HEK293 (cell line): ENCODE measurements at regions not wholly inside any gene's neighbourhood (a gene's known extent, or its start where the extent isn't known, plus 50 kb on each side); places are given as distances from the start of the nearest gene placed in this dataset.

Source experiments
- CTCF ChIA-PET: fragments of 350-600 bp; formaldehyde crosslinking; extraction: SDS; loops from one replicate; lab custom pipeline; 2021; ENCODE audit warnings: antibody characterized with exemption; lab: Yijun Ruan, JAX
- POLR2A ChIA-PET: fragments of 300-600 bp; formaldehyde crosslinking; extraction: SDS; loops from one replicate; lab custom pipeline; 2020; ENCODE audit warnings: antibody characterized with exemption, inconsistent platforms; lab: Yijun Ruan, JAX
- H3K27ac ChIP-seq: fragments of 200-500 bp; sonication (Bioruptor generic); 2 replicates; pipeline ENCODE4 v1.5.1; 2014; ENCODE audit warnings: low read depth, low read length, control low read depth, inconsistent platforms; ENCODE audit errors: extremely low read depth
- H3K36me3 ChIP-seq, 2 experiments: fragments of 200-500 bp in 1 of 2; sonication (Bioruptor generic) in 1 of 2; 1 replicate in 1 of 2; 2 replicates in 1 of 2; pipeline ENCODE4 v1.5.1; 2014 to 2017; ENCODE audit warnings: inconsistent platforms in 2 of 2, low read length in 2 of 2; ENCODE audit not compliant: control insufficient read depth in 2 of 2, insufficient read depth in 1 of 2
- H3K4me1 ChIP-seq: fragments of 200-500 bp; sonication (Bioruptor generic); 2 replicates; pipeline ENCODE4 v1.5.1; 2014; ENCODE audit warnings: mild to moderate bottlenecking, low read length, inconsistent platforms; ENCODE audit not compliant: control insufficient read depth, insufficient read depth
- H3K4me3 ChIP-seq: 2 replicates; pipeline ENCODE4 v1.5.1; 2011; ENCODE audit warnings: low read depth, mild to moderate bottlenecking, control low read depth, low read length, moderate library complexity
- H3K9me3 ChIP-seq: fragments of 200-500 bp; sonication (Bioruptor generic); 2 replicates; pipeline ENCODE4 v1.5.1; 2014; ENCODE audit warnings: low read depth, low read length, inconsistent platforms; ENCODE audit not compliant: control insufficient read depth, insufficient read depth
- KLF1 ChIP-seq: fragments of 450-650 bp; formaldehyde crosslinking; IDR thresholded peaks from 2 replicates; pipeline ENCODE4 v1.5.1; 2016; ENCODE audit warnings: missing biosample characterization, missing genetic modification characterization
- KLF10 ChIP-seq: fragments of 450-650 bp; IDR thresholded peaks from 2 replicates; pipeline ENCODE4 v1.5.1; 2018; ENCODE audit warnings: missing biosample characterization, mild to moderate bottlenecking, missing genetic modification characterization
- KLF7 ChIP-seq: fragments of 450-650 bp; formaldehyde crosslinking; IDR thresholded peaks from 2 replicates; pipeline ENCODE4 v1.5.1; 2016; ENCODE audit warnings: missing biosample characterization, missing genetic modification characterization, borderline replicate concordance
- MYNN ChIP-seq: fragments of 450-650 bp; formaldehyde crosslinking; IDR thresholded peaks from 2 replicates; pipeline ENCODE4 v1.5.1; 2016; ENCODE audit warnings: missing biosample characterization, missing genetic modification characterization, borderline replicate concordance
- MZF1 ChIP-seq: fragments of 450-650 bp; formaldehyde crosslinking; IDR thresholded peaks from 2 replicates; pipeline ENCODE4 v1.5.1; 2017; ENCODE audit warnings: missing biosample characterization, missing genetic modification characterization, borderline replicate concordance
- PATZ1 ChIP-seq: fragments of 450-650 bp; formaldehyde crosslinking; IDR thresholded peaks from 2 replicates; pipeline ENCODE4 v1.5.1; 2016; ENCODE audit warnings: missing biosample characterization, missing genetic modification characterization
- RBAK ChIP-seq: fragments of 450-650 bp; formaldehyde crosslinking; IDR thresholded peaks from 2 replicates; pipeline ENCODE4 v1.5.1; 2016; ENCODE audit warnings: missing biosample characterization, missing genetic modification characterization
- SETDB1 ChIP-seq: IDR thresholded peaks from one replicate; pipeline ENCODE4 v1.6.1; 2017; ENCODE audit warnings: mild to moderate bottlenecking, low read length, moderate library complexity, mixed read lengths; ENCODE audit not compliant: insufficient read length
- TCF7L2 ChIP-seq: IDR thresholded peaks from 2 replicates; pipeline ENCODE4 v1.6.1; 2011; ENCODE audit warnings: low read depth, mild to moderate bottlenecking, inconsistent platforms, low read length, moderate library complexity, borderline replicate concordance
- ZBTB26 ChIP-seq: fragments of 450-650 bp; formaldehyde crosslinking; optimal IDR thresholded peaks from 2 replicates; pipeline ENCODE3; 2016; ENCODE audit warnings: missing biosample characterization, mild to moderate bottlenecking, missing genetic modification characterization
- ZBTB44 ChIP-seq: fragments of 450-650 bp; IDR thresholded peaks from 2 replicates; pipeline ENCODE4 v1.5.1; 2018; ENCODE audit warnings: missing biosample characterization, mild to moderate bottlenecking, missing genetic modification characterization
- ZNF10 ChIP-seq: fragments of 450-650 bp; formaldehyde crosslinking; IDR thresholded peaks from 2 replicates; pipeline ENCODE4 v1.5.1; 2017; ENCODE audit warnings: missing biosample characterization, missing genetic modification characterization
- ZNF169 ChIP-seq: fragments of 450-650 bp; formaldehyde crosslinking; IDR thresholded peaks from 2 replicates; pipeline ENCODE4 v1.5.1; 2016; ENCODE audit warnings: missing biosample characterization, missing genetic modification characterization
- ZNF211 ChIP-seq: fragments of 450-650 bp; formaldehyde crosslinking; IDR thresholded peaks from 2 replicates; pipeline ENCODE4 v1.5.1; 2016; ENCODE audit warnings: low read depth, missing biosample characterization, missing genetic modification characterization
- ZNF274 ChIP-seq, 2 experiments: fragments of 200-500 bp in 1 of 2; fragments of 450-650 bp in 1 of 2; sonication (Bioruptor generic) in 1 of 2; formaldehyde crosslinking in 1 of 2; IDR thresholded peaks; 2 replicates each; pipeline versions ENCODE4 v1.5.1 to v1.6.1; 2014 to 2016; ENCODE audit warnings: borderline replicate concordance in 1 of 2, inconsistent platforms in 1 of 2, low read length in 1 of 2, missing biosample characterization in 1 of 2, missing genetic modification characterization in 1 of 2
- ZNF302 ChIP-seq: fragments of 450-650 bp; formaldehyde crosslinking; IDR thresholded peaks from 2 replicates; pipeline ENCODE4 v1.5.1; 2016; ENCODE audit warnings: missing biosample characterization, missing genetic modification characterization, low read depth
- ZNF335 ChIP-seq: fragments of 450-650 bp; formaldehyde crosslinking; conservative IDR thresholded peaks from 2 replicates; pipeline ENCODE4 v1.5.1; 2016; ENCODE audit warnings: missing biosample characterization, missing genetic modification characterization
- ZNF366 ChIP-seq: fragments of 450-650 bp; formaldehyde crosslinking; conservative IDR thresholded peaks from 2 replicates; pipeline ENCODE4 v1.5.1; 2016; ENCODE audit warnings: missing biosample characterization, missing genetic modification characterization
- ZNF529 ChIP-seq: fragments of 450-650 bp; formaldehyde crosslinking; IDR thresholded peaks from 2 replicates; pipeline ENCODE4 v1.5.1; 2017; ENCODE audit warnings: missing genetic modification characterization, missing biosample characterization; ENCODE audit not compliant: insufficient replicate concordance
- ZNF600 ChIP-seq: fragments of 450-650 bp; formaldehyde crosslinking; IDR thresholded peaks from 2 replicates; pipeline ENCODE4 v1.5.1; 2016; ENCODE audit warnings: missing biosample characterization, missing genetic modification characterization
- ZNF623 ChIP-seq: fragments of 450-650 bp; formaldehyde crosslinking; IDR thresholded peaks from 2 replicates; pipeline ENCODE4 v1.5.1; 2016; ENCODE audit warnings: missing biosample characterization, missing genetic modification characterization
- ZNF658 ChIP-seq: fragments of 450-650 bp; formaldehyde crosslinking; IDR thresholded peaks from 2 replicates; pipeline ENCODE4; 2016; ENCODE audit warnings: missing biosample characterization, missing genetic modification characterization
- ZNF776 ChIP-seq: fragments of 450-650 bp; formaldehyde crosslinking; IDR thresholded peaks from 2 replicates; pipeline ENCODE4 v1.5.0; 2017; ENCODE audit warnings: missing biosample characterization, missing genetic modification characterization, borderline replicate concordance
- ZNF837 ChIP-seq: fragments of 450-650 bp; formaldehyde crosslinking; IDR thresholded peaks from 2 replicates; pipeline ENCODE4 v1.5.1; 2016; ENCODE audit warnings: missing biosample characterization, missing genetic modification characterization
- TF ChIP-seq, protein P1 (sequence below): fragments of 450-650 bp; formaldehyde crosslinking; IDR thresholded peaks from 2 replicates; pipeline ENCODE4 v1.5.1; 2016; ENCODE audit warnings: missing biosample characterization, missing genetic modification characterization

GRCh38 chr7:16007911-16008310, 321.4 kb upstream of the MEOX2 start (continued):
- no peak for TF ChIP-seq KLF10 (tag by site-specific recombination)

- TF ChIP-seq ZNF776 (no peak), ZNF837 (tag by site-specific recombination) (no peak), ZBTB26 (tag by site-specific recombination) (no peak), ZNF600 (no peak), KLF7 (no peak)
- H3K27ac ChIP-seq, result no peak overlapping the region
- POLR2A ChIA-PET, result no interaction called here
- H3K4me3 ChIP-seq, result no peak overlapping the region
- CTCF ChIA-PET, result no interaction called here
- H3K9me3 ChIP-seq, result no peaks in the 10 kb centered on the region; the same call in 1 of the 2 replicates
- no peaks in the 10 kb centered on the region for H3K36me3 ChIP-seq
- H3K4me1 ChIP-seq, result no peaks in the 10 kb centered on the region
Observed at GRCh38 chr7:16004702-16005101, 318.2 kb upstream of the MEOX2 start.

- no peaks in the 10 kb centered on the region for H3K36me3 ChIP-seq
- H3K27ac ChIP-seq, result no peak overlapping the region
- POLR2A ChIA-PET, result no interaction called here
- no peak for TF ChIP-seq MYNN (tag by site-specific recombination)
- TF ChIP-seq SETDB1, result no peak
- TF ChIP-seq ZBTB44 (tag by site-specific recombination), result no peak
- no peak for TF ChIP-seq PATZ1 (tag by site-specific recombination)
- no peak for TF ChIP-seq ZNF302 (tag by site-specific recombination)
- TF ChIP-seq KLF1 (tag by site-specific recombination), result no peak
- no peak for TF ChIP-seq ZNF335 (tag by site-specific recombination)
- no peak for TF ChIP-seq ZNF658 (tag by site-specific recombination)
- TF ChIP-seq, protein P1, sequence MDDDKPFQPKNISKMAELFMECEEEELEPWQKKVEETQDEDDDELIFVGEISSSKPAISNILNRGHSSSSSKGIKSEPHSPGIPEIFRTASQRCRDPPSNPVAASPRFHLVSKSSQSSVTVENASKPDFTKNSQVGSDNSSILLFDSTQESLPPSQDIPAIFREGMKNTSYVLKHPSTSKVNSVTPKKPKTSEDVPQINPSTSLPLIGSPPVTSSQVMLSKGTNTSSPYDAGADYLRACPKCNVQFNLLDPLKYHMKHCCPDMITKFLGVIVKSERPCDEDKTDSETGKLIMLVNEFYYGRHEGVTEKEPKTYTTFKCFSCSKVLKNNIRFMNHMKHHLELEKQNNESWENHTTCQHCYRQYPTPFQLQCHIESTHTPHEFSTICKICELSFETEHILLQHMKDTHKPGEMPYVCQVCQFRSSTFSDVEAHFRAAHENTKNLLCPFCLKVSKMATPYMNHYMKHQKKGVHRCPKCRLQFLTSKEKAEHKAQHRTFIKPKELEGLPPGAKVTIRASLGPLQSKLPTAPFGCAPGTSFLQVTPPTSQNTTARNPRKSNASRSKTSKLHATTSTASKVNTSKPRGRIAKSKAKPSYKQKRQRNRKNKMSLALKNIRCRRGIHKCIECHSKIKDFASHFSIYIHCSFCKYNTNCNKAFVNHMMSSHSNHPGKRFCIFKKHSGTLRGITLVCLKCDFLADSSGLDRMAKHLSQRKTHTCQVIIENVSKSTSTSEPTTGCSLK (tag by site-specific recombination), result no peak
- TF ChIP-seq TCF7L2, result no peak
- TF ChIP-seq ZNF623 (tag by site-specific recombination), result no peak
- TF ChIP-seq ZNF274 (IDR thresholded peaks at IDR 0.05; ENCODE audit: low read length), result no peak
- TF ChIP-seq ZNF274 (tag by site-specific recombination; IDR thresholded peaks at IDR 0.05; ENCODE audit: borderline replicate concordance), result no peak
- TF ChIP-seq ZNF169 (tag by site-specific recombination), result no peak
- no peak for TF ChIP-seq ZNF211
- no peak for TF ChIP-seq ZNF366 (tag by site-specific recombination)
- TF ChIP-seq RBAK, result no peak
- no peak for TF ChIP-seq MZF1 (tag by site-specific recombination)
- TF ChIP-seq ZNF10 (tag by site-specific recombination), result no peak
- no peak for TF ChIP-seq ZNF529 (tag by site-specific recombination)
- TF ChIP-seq, all 188 proteins: peak for 0
- Histone ChIP-seq H3K4me1 (no peaks in the 10 kb centered on the region), H3K4me3 (no peak overlapping the region), H3K9me3 (no peaks in the 10 kb centered on the region)
- CTCF ChIA-PET, result no interaction called here
Observed at GRCh38 chr7:16001477-16001876, 315.0 kb upstream of the MEOX2 start.
